ENCODE measurements at regions not wholly inside any gene's neighbourhood (a gene's known extent, or its start where the extent isn't known, plus 50 kb on each side); places are given as distances from the start of the nearest gene placed in this dataset.
"Not testable (repeated sequence)": the region's sequence is repeated elsewhere in the genome, so short reads cannot be mapped to it uniquely, and the experiment has no call there.

DNA sequence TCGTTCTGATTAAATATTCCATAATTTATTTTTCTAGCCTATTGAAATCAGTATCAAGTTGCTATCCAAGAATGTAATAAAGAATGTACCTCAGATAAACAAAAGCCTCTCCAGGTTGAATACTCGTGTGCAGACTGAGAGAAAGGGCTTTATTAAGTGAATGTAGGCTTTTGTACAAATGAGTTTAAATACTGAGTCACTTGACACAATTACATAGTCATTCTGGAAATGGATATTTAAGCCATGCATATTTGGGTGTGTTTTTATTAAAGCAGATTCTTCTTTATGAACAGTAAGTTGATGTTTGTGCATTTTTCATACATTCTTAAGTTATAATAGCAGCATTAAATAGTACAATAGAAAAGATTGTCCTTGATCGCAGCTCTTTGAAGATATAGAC, 139.8 kb upstream of the GK2 start:
- Histone ChIP-seq H3K4me3 (ENCODE audit: low read depth, low read length, poor library complexity, severe bottlenecking) (no peak overlapping the region), H3K36me3 (ENCODE audit: insufficient read depth, low read length, poor library complexity, severe bottlenecking) (no peaks in the 10 kb centered on the region), H3K27ac (ENCODE audit: low read depth, low read length, poor library complexity, severe bottlenecking) (no peak overlapping the region), H3K9me3 (ENCODE audit: low read depth, low read length, poor library complexity, severe bottlenecking) (no peaks in the 10 kb centered on the region), H3K4me1 (ENCODE audit: insufficient read depth, low read length, poor library complexity, severe bottlenecking) (no peaks in the 10 kb centered on the region), H3K27me3 (replicated peaks; ENCODE audit: insufficient read depth, low read depth, low read length, poor library complexity) (no peaks in the 10 kb centered on the region)
- intact Hi-C loops (cut with micrococcal nuclease; ENCODE audit: unreplicated experiment), result no loop called here
- ChIA-PET CTCF (no interaction called here), POLR2A (ENCODE audit: low non-redundant PET) (no interaction called here)
- DNase-seq (ENCODE audit: low spot score), result no peak
- no TSS peak for BruUV-seq (replicated peaks)
- TF ChIP-seq, protein P1, sequence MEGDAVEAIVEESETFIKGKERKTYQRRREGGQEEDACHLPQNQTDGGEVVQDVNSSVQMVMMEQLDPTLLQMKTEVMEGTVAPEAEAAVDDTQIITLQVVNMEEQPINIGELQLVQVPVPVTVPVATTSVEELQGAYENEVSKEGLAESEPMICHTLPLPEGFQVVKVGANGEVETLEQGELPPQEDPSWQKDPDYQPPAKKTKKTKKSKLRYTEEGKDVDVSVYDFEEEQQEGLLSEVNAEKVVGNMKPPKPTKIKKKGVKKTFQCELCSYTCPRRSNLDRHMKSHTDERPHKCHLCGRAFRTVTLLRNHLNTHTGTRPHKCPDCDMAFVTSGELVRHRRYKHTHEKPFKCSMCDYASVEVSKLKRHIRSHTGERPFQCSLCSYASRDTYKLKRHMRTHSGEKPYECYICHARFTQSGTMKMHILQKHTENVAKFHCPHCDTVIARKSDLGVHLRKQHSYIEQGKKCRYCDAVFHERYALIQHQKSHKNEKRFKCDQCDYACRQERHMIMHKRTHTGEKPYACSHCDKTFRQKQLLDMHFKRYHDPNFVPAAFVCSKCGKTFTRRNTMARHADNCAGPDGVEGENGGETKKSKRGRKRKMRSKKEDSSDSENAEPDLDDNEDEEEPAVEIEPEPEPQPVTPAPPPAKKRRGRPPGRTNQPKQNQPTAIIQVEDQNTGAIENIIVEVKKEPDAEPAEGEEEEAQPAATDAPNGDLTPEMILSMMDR (conservative IDR thresholded peaks at IDR 0.05; ENCODE audit: low read depth, low read length), result no peak
- no peak for TF ChIP-seq EZH2 (IDR thresholded peaks at IDR 0.05; ENCODE audit: borderline replicate concordance, low read depth, low read length, poor library complexity, severe bottlenecking)

DNA sequence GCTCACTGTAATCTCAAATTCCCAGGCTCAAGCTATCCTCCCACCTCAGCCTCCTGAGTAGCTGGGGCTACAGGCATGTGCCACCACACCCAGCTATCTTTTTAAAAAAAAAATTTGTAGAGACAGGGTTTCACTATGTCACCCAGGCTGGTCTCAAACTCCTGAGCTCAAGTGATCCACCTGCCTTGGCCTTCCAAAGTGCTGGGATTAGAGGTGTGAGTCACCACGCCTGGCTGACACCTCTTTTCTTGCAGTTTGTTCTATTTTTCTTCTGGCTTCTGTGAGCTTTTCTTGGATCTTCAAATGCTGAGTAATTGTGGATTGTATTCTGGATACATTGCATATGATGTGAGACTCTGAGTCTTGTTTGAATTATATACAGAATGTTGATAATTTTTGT, 137.3 kb upstream of the GK2 start:
- POLR2A ChIA-PET (ENCODE audit: low non-redundant PET); H3K4me3 ChIP-seq (ENCODE audit: low read depth, low read length, poor library complexity, severe bottlenecking); H3K4me1 ChIP-seq (ENCODE audit: insufficient read depth, low read length, poor library complexity, severe bottlenecking); H3K27ac ChIP-seq (ENCODE audit: low read depth, low read length, poor library complexity, severe bottlenecking); intact Hi-C loops (cut with micrococcal nuclease; ENCODE audit: unreplicated experiment); H3K36me3 ChIP-seq (ENCODE audit: insufficient read depth, low read length, poor library complexity, severe bottlenecking); H3K27me3 ChIP-seq (replicated peaks; ENCODE audit: insufficient read depth, low read depth, low read length, poor library complexity); H3K9me3 ChIP-seq (ENCODE audit: low read depth, low read length, poor library complexity, severe bottlenecking); DNase-seq (ENCODE audit: low spot score); CTCF ChIA-PET; BruUV-seq (replicated peaks): not testable (repeated sequence)

DNA sequence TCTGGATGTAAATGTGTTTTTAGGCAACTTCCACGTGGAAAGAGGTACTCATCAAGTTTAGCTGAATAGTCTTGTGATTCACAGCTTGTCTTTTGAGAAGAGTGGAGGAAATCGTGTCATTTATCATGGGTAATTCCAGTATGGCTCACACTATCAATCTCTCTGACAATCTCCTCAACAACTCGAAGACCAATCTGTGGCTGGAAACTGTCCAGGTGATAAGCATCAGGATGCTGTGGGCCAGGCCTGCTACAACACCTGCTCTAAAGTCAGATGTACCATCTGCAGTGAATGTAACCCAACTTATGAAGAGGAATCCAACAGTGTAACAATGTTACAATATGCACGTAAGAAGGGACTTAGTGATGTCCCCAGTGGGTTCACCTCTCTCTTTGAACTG, 132.1 kb upstream of the GK2 start:
- no peaks in the 10 kb centered on the region for H3K4me1 ChIP-seq (ENCODE audit: insufficient read depth, low read length, poor library complexity, severe bottlenecking)
- no peaks in the 10 kb centered on the region for H3K36me3 ChIP-seq (ENCODE audit: insufficient read depth, low read length, poor library complexity, severe bottlenecking)
- no peak for DNase-seq (ENCODE audit: low spot score)
- H3K27me3 ChIP-seq (replicated peaks; ENCODE audit: insufficient read depth, low read depth, low read length, poor library complexity), result no peaks in the 10 kb centered on the region
- ChIA-PET CTCF (no interaction called here), POLR2A (ENCODE audit: low non-redundant PET) (no interaction called here)
- no peak overlapping the region for H3K4me3 ChIP-seq (ENCODE audit: low read depth, low read length, poor library complexity, severe bottlenecking)
- no peak overlapping the region for H3K27ac ChIP-seq (ENCODE audit: low read depth, low read length, poor library complexity, severe bottlenecking)
- BruUV-seq (replicated peaks), result no TSS peak
- intact Hi-C loops (cut with micrococcal nuclease; ENCODE audit: unreplicated experiment), result no loop called here
- no peaks in the 10 kb centered on the region for H3K9me3 ChIP-seq (ENCODE audit: low read depth, low read length, poor library complexity, severe bottlenecking)
- TF ChIP-seq, protein P1 (conservative IDR thresholded peaks at IDR 0.05; ENCODE audit: low read depth, low read length), result no peak
- TF ChIP-seq EZH2 (IDR thresholded peaks at IDR 0.05; ENCODE audit: borderline replicate concordance, low read depth, low read length, poor library complexity, severe bottlenecking), result no peak

DNA sequence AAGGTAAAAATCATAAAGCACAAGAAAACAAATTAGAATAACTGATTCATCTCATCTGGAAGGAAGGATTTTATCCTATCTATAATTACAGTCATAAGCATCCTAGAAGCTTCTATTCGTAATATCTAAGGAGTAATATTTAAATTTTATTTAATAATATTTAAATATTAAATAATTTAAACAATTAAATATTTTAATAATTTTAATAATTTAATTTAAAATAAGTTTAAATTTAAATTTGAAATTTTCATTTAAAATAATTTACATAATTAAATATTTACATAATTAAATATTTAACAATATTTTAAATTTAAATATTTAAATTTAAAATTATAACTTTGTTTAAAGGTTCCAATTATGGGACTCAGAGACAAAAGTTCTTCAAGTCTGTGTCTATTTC, 127.5 kb upstream of the GK2 start:
- Histone ChIP-seq H3K4me1 (ENCODE audit: insufficient read depth, low read length, poor library complexity, severe bottlenecking) (no peaks in the 10 kb centered on the region), H3K9me3 (ENCODE audit: low read depth, low read length, poor library complexity, severe bottlenecking) (no peaks in the 10 kb centered on the region), H3K4me3 (ENCODE audit: low read depth, low read length, poor library complexity, severe bottlenecking) (no peak overlapping the region), H3K27me3 (replicated peaks; ENCODE audit: insufficient read depth, low read depth, low read length, poor library complexity) (no peaks in the 10 kb centered on the region), H3K27ac (ENCODE audit: low read depth, low read length, poor library complexity, severe bottlenecking) (no peak overlapping the region), H3K36me3 (ENCODE audit: insufficient read depth, low read length, poor library complexity, severe bottlenecking) (no peaks in the 10 kb centered on the region)
- ChIA-PET POLR2A (ENCODE audit: low non-redundant PET) (no interaction called here), CTCF (no interaction called here)
- no TSS peak for BruUV-seq (replicated peaks)
- no peak for DNase-seq (ENCODE audit: low spot score)
- intact Hi-C loops (cut with micrococcal nuclease; ENCODE audit: unreplicated experiment), result no loop called here
- TF ChIP-seq, protein P1 (conservative IDR thresholded peaks at IDR 0.05; ENCODE audit: low read depth, low read length), result no peak
- no peak for TF ChIP-seq EZH2 (IDR thresholded peaks at IDR 0.05; ENCODE audit: borderline replicate concordance, low read depth, low read length, poor library complexity, severe bottlenecking)

Measured in A673 (cell line).